ENCODE measurements at regions not wholly inside any gene's neighbourhood (a gene's known extent, or its start where the extent isn't known, plus 50 kb on each side); places are given as distances from the start of the nearest gene placed in this dataset.

- H3K9me2 ChIP-seq (ENCODE audit: low read depth, low read length): no peaks in the 10 kb centered on the region
- H3K9me3 ChIP-seq (ENCODE audit: low read length): no peaks in the 10 kb centered on the region
- TF ChIP-seq EZH2 (IDR thresholded peaks at IDR 0.05; ENCODE audit: borderline replicate concordance, low read length): no peak
- no peak for TF ChIP-seq CTCF (IDR thresholded peaks at IDR 0.05; ENCODE audit: low read length)
- H3K27me3 ChIP-seq (ENCODE audit: insufficient read depth, low read length): no peaks in the 10 kb centered on the region
- H4K20me1 ChIP-seq (ENCODE audit: insufficient read depth, low read length): no peaks in the 10 kb centered on the region
- no peak overlapping the region for H3K4me2 ChIP-seq (ENCODE audit: low read length)
- H3K79me2 ChIP-seq (ENCODE audit: insufficient read depth, low read length): no peaks in the 10 kb centered on the region
- no peaks in the 10 kb centered on the region for H3K4me1 ChIP-seq (ENCODE audit: insufficient read depth, low read length, severe bottlenecking)
- H3K4me3 ChIP-seq (ENCODE audit: low read depth, low read length, poor library complexity, severe bottlenecking): no peak overlapping the region
- H2AFZ ChIP-seq (ENCODE audit: low read length): no peak overlapping the region; the same call in 1 of the 2 replicates
- no peaks in the 10 kb centered on the region for H3K36me3 ChIP-seq (ENCODE audit: insufficient read depth, low read length)
- H3F3A ChIP-seq (ENCODE audit: insufficient read depth, low read length): no peaks in the 10 kb centered on the region
- H3K9ac ChIP-seq (ENCODE audit: low read length): no peak overlapping the region
- no peak overlapping the region for H3K27ac ChIP-seq (ENCODE audit: low read depth, low read length, poor library complexity, severe bottlenecking)
Observed at GRCh38 chr3:66808891-66809594, 189.1 kb upstream of the KBTBD8 start.

- Histone ChIP-seq H3K4me2 (ENCODE audit: low read length) (no peak overlapping the region), H3K27ac (ENCODE audit: low read depth, low read length, poor library complexity, severe bottlenecking) (no peak overlapping the region), H3K4me3 (ENCODE audit: low read depth, low read length, poor library complexity, severe bottlenecking) (no peak overlapping the region), H2AFZ (ENCODE audit: low read length) (no peak overlapping the region; the same call in 1 of the 2 replicates), H3F3A (ENCODE audit: insufficient read depth, low read length) (no peaks in the 10 kb centered on the region), H3K36me3 (ENCODE audit: insufficient read depth, low read length) (no peaks in the 10 kb centered on the region), H3K9me2 (ENCODE audit: low read depth, low read length) (no peaks in the 10 kb centered on the region), H3K9me3 (ENCODE audit: low read length) (no peaks in the 10 kb centered on the region), H3K9ac (ENCODE audit: low read length) (no peak overlapping the region), H3K79me2 (ENCODE audit: insufficient read depth, low read length) (no peaks in the 10 kb centered on the region), H3K27me3 (ENCODE audit: insufficient read depth, low read length) (no peaks in the 10 kb centered on the region), H4K20me1 (ENCODE audit: insufficient read depth, low read length) (no peaks in the 10 kb centered on the region), H3K4me1 (ENCODE audit: insufficient read depth, low read length, severe bottlenecking) (no peaks in the 10 kb centered on the region)
- TF ChIP-seq CTCF (IDR thresholded peaks at IDR 0.05; ENCODE audit: low read length) (no peak), EZH2 (IDR thresholded peaks at IDR 0.05; ENCODE audit: borderline replicate concordance, low read length) (no peak)
Observed at GRCh38 chr3:66809595-66809958, 188.5 kb upstream of the KBTBD8 start.

- Histone ChIP-seq H4K20me1 (ENCODE audit: insufficient read depth, low read length) (no peaks in the 10 kb centered on the region), H2AFZ (ENCODE audit: low read length) (no peak overlapping the region), H3K9me3 (ENCODE audit: low read length) (no peaks in the 10 kb centered on the region), H3F3A (ENCODE audit: insufficient read depth, low read length) (no peaks in the 10 kb centered on the region), H3K4me2 (ENCODE audit: low read length) (no peak overlapping the region), H3K36me3 (ENCODE audit: insufficient read depth, low read length) (no peaks in the 10 kb centered on the region), H3K27me3 (ENCODE audit: insufficient read depth, low read length) (no peaks in the 10 kb centered on the region), H3K4me3 (ENCODE audit: low read depth, low read length, poor library complexity, severe bottlenecking) (no peak overlapping the region), H3K4me1 (ENCODE audit: insufficient read depth, low read length, severe bottlenecking) (no peaks in the 10 kb centered on the region), H3K9ac (ENCODE audit: low read length) (no peak overlapping the region), H3K79me2 (ENCODE audit: insufficient read depth, low read length) (no peaks in the 10 kb centered on the region), H3K9me2 (ENCODE audit: low read depth, low read length) (no peaks in the 10 kb centered on the region), H3K27ac (ENCODE audit: low read depth, low read length, poor library complexity, severe bottlenecking) (no peak overlapping the region)
- TF ChIP-seq EZH2 (IDR thresholded peaks at IDR 0.05; ENCODE audit: borderline replicate concordance, low read length) (no peak), CTCF (IDR thresholded peaks at IDR 0.05; ENCODE audit: low read length) (no peak)
Observed at GRCh38 chr3:66812136-66812535, 186.0 kb upstream of the KBTBD8 start.
